ENCODE measurements at regions not wholly inside any gene's neighbourhood (a gene's known extent, or its start where the extent isn't known, plus 50 kb on each side); places are given as distances from the start of the nearest gene placed in this dataset.

DNA sequence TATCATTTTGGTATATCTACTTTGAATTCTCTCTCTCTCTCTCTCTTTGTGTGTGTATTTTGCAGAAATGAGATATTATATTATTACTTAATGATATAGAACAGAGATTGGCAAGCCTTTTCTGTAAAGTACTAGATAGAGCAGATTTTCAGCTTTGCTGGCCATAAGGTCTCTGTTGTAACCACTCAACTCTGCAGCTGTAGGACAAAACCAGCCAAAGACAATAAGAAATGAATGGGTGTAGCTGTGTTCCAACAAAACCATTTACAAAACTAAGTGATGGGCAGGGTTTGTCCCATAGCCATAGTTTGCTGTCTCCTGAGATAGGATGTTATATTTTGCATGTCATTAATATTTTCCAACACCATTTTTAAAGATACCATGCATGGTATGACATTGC lies 91.2 kb upstream of the TSHZ2 start:
- ATAC-seq (no peak), DNase-seq (no peak)
- Mint-ChIP-seq H3K27me3 (no peaks in the 10 kb centered on the region), H3K9me3 (no peaks in the 10 kb centered on the region), H3K4me1 (no peaks in the 10 kb centered on the region), H3K4me3 (no peak overlapping the region), H3K27ac (no peak overlapping the region)

DNA sequence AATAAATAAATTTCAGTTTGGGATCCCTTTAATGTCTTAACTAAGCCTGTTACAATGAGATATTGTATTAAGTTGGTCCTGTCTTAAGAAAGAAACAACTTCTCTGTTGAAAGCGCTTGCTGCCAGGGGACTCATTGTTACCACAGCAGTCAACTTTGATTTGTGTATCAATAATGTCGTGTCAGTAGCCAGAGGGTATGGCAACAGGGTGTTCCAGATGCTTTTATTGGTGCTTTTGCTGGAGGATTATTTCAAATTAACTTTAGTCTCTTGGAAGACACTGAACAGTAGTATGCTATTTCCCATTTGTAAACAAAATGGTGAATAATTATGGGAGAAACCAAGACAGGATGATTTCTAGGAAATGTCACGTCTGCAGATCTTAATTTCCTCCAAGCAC lies 91.9 kb upstream of the TSHZ2 start:
- Mint-ChIP-seq H3K27me3 (no peaks in the 10 kb centered on the region), H3K4me1 (no peaks in the 10 kb centered on the region), H3K9me3 (no peaks in the 10 kb centered on the region), H3K4me3 (no peak overlapping the region), H3K27ac (no peak overlapping the region)
- ATAC-seq (no peak), DNase-seq (no peak)

- DNase-seq (no peak), ATAC-seq (no peak)
- Mint-ChIP-seq H3K4me3 (no peak overlapping the region), H3K4me1 (no peaks in the 10 kb centered on the region), H3K27me3 (no peaks in the 10 kb centered on the region), H3K27ac (no peak overlapping the region), H3K9me3 (no peaks in the 10 kb centered on the region)
Observed at GRCh38 chr20:52874241-52874640, 97.9 kb upstream of the TSHZ2 start.

DNA sequence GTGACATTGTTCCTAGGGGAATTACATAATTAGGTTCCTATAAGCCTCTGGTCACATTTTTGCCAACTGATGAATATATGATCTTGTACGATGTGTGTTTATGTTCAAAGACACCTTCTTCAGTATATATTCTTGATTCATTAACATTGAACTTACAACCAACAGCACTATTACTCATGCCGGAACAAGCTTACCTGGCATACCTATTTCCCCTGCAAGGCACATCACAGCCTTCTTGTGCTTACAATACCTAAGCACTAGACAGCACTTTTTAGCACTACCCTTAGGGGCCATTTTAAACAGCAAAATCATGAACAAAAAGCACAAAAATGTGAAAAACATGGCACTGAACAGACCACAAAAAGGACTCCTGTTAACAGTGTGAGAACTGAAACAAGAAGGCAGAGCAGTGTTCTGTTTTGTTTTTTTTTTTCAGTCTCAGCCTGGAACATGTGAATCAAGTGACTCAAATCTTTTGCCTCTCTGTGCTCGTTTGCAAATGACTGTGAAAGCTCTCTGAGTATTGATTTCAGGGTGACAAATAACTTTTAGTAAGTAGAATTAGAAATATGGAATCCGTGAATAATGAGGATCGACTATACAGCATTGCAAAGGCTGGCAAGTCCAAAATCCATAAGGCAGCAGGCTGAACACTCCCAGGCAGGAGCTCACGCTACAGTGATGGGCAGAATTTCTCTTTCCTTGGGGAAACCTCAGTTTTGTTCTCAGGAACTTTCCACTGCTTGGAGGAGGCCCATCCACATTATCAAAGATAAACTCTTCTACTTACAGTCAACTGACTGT lies 102.3 kb upstream of the TSHZ2 start:
- DNase-seq: no peak

GRCh38 chr20:52869276-52869675 lies 102.9 kb upstream of the TSHZ2 start:
- no peak for DNase-seq
- Mint-ChIP-seq H3K27me3 (no peaks in the 10 kb centered on the region), H3K9me3 (no peaks in the 10 kb centered on the region), H3K4me1 (no peaks in the 10 kb centered on the region), H3K27ac (no peak overlapping the region), H3K4me3 (no peak overlapping the region)
- no peak for ATAC-seq

More for the DNA sequence above, 102.3 kb upstream of the TSHZ2 start:
- Mint-ChIP-seq H3K27ac (no peak overlapping the region), H3K27me3 (no peaks in the 10 kb centered on the region), H3K4me1 (no peaks in the 10 kb centered on the region), H3K9me3 (no peaks in the 10 kb centered on the region), H3K4me3 (no peak overlapping the region)
- no peak for ATAC-seq

- Mint-ChIP-seq H3K9me3 (no peaks in the 10 kb centered on the region), H3K4me3 (no peak overlapping the region), H3K27ac (no peak overlapping the region), H3K4me1 (no peaks in the 10 kb centered on the region), H3K27me3 (no peaks in the 10 kb centered on the region)
- DNase-seq (no peak), ATAC-seq (no peak)
Observed at GRCh38 chr20:52867305-52867704, 104.9 kb upstream of the TSHZ2 start.

DNA sequence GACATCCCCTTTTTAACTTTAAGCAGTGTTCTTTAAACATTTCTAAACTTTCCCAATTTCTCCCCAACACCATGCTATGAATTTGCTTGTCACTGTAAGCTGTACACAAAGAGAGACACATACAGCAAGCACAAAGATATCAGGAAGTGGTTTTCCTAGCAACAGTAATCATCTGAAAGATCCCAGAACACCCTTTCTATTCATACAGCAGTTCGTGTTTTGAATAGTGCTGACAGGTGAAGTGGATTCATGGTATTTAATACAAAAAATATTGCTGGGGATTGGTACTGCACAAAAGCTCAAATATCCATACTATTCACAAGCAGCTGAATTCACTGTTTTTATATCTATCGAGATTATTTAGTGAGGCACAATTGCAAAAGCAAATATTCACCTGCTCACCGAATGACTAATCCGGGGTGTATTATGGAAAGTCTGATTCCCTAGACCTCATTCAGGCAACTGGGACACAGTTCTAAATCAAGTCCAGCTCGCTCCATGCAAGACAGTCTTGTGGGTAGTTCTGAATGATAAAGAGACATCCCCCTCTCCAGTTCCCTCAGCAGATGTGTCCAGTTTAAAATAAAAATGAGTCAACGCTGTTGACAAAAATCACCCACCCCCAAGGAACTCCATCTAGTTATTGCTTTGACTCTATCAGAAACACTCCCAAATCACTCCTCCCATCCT lies 107.1 kb upstream of the TSHZ2 start:
- no peak for ATAC-seq
- H3K4me1 Mint-ChIP-seq: no peaks in the 10 kb centered on the region
- no peak for DNase-seq
- no peak overlapping the region for H3K4me3 Mint-ChIP-seq
- no peaks in the 10 kb centered on the region for H3K27me3 Mint-ChIP-seq
- no peaks in the 10 kb centered on the region for H3K9me3 Mint-ChIP-seq
- H3K27ac Mint-ChIP-seq: peak overlapping the region in 1 of 2 donors; percentile 28

DNA sequence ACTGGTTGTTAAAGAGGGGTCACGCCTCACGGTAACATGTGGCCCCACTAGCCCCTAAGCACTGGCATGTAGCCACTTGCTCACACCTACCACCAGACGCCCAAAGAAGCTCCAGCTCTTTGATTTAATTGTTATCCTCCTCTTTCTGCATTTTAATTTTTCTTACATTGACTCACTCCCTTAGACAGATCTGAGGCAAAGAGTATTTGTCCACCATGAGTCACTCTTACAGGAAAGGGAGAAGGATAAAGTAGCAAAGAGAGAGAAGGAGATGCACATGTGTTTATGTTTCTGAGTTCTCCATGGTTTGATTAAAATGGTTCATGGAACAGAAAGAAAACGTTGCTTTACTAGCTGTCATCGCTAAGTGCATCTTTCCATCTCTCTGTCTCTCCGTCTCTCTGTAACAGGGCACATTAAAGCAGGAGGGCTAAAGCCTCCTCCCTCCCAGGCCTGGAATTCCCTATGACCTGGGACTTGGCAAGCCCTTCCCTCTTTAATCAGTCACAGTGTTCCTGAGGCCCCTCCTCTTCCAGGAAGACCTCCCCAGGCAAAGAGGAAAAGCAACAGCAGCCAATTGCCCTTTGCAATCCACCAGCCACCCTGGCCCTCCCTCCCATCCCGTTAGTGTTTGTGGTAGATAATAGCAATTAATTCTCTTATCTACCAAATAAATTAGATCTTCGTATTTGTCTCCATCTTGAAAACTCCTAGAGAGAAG lies 112.8 kb upstream of the TSHZ2 start:
- Mint-ChIP-seq H3K4me1 (no peaks in the 10 kb centered on the region), H3K27me3 (no peaks in the 10 kb centered on the region), H3K4me3 (no peak overlapping the region), H3K27ac (peak overlapping the region in 1 of 2 donors; percentile 27), H3K9me3 (peaks cover 0 to 4% of the 10 kb centered on the region in 2 donors)
- DNase-seq (no peak), ATAC-seq (no peak)

GRCh38 chr20:52852714-52853113 lies 119.4 kb upstream of the TSHZ2 start:
- H3K27me3 Mint-ChIP-seq: no peaks in the 10 kb centered on the region
- no peak for DNase-seq
- H3K4me3 Mint-ChIP-seq: no peak overlapping the region
- H3K4me1 Mint-ChIP-seq: no peaks in the 10 kb centered on the region
- no peak for ATAC-seq
- peaks cover 0 to 4% of the 10 kb centered on the region in 2 donors for H3K9me3 Mint-ChIP-seq
- H3K27ac Mint-ChIP-seq: no peak overlapping the region

DNA sequence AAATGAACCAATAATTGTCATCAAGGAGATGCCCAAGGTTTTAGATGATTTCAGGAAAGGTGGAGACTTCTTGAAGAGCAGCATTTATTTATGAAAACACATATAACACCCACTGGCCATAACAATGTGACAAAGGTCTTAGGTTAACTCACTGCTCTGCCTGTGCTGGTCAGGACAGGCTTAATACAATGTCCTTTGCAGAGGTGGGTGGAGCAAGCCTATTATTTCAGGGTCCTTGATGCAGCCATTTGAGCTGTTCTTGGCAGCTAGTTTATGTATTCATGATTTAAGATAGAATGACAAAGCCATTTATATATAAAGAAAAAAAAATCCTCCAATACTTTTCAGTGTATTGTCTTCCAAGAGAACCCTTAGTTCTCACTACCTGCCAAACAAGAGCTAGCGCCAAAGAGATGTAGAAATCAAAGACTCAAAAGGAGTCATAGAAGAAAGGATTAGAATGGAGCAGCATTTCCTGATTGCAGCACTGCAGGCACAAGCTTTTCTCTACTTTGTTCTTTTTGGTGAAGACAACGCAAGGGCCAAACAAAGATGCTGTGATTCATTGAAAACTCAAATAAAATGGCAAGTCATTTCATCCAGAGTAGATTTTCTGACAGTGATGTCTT lies 124.3 kb upstream of the TSHZ2 start:
- DNase-seq: no peak
- H3K4me3 Mint-ChIP-seq: no peak overlapping the region
- H3K9me3 Mint-ChIP-seq: peaks cover 0 to 4% of the 10 kb centered on the region in 2 donors
- H3K4me1 Mint-ChIP-seq: no peaks in the 10 kb centered on the region
- no peaks in the 10 kb centered on the region for H3K27me3 Mint-ChIP-seq
- no peak overlapping the region for H3K27ac Mint-ChIP-seq
- ATAC-seq: no peak

- H3K27me3 Mint-ChIP-seq: no peaks in the 10 kb centered on the region
Observed at GRCh38 chr20:52847029-52847660, 125.0 kb upstream of the TSHZ2 start.

DNA sequence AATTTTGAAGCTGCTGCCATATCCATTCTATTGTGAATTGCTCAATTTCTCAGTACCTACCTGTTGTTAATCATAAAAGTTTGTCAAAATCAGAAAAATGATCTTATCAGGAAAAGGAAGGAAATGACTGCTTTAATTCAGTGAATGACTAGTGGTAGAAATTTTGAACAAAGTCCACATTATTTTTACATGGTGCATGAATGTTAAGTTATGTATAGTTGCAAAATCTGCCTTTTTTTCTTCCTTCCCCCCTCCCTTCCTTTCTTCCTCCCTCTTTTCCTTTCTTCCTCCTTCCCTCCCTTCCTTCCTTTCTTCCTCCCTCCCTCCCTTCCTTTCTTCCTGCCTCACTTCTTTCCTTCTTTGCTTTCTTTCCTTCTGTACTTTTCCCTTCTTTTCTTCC lies 127.1 kb upstream of the TSHZ2 start:
- Mint-ChIP-seq H3K27me3 (no peaks in the 10 kb centered on the region), H3K4me1 (no peaks in the 10 kb centered on the region), H3K9me3 (peaks cover 0 to 4% of the 10 kb centered on the region in 2 donors), H3K4me3 (no peak overlapping the region), H3K27ac (no peak overlapping the region)
- ATAC-seq (no peak), DNase-seq (no peak)

More at GRCh38 chr20:52847029-52847660, 125.0 kb upstream of the TSHZ2 start:
- no peaks in the 10 kb centered on the region for H3K4me1 Mint-ChIP-seq
- no peak overlapping the region for H3K4me3 Mint-ChIP-seq
- ATAC-seq: no peak
- H3K27ac Mint-ChIP-seq: no peak overlapping the region
- H3K9me3 Mint-ChIP-seq: peaks cover 0 to 4% of the 10 kb centered on the region in 2 donors
- no peak for DNase-seq

GRCh38 chr20:52843425-52843824 lies 128.7 kb upstream of the TSHZ2 start:
- Mint-ChIP-seq H3K4me1 (no peaks in the 10 kb centered on the region), H3K9me3 (peaks cover 0 to 4% of the 10 kb centered on the region in 2 donors), H3K27ac (peak overlapping the region in 1 of 2 donors; percentile 50), H3K27me3 (no peaks in the 10 kb centered on the region), H3K4me3 (no peak overlapping the region)
- DNase-seq (no peak), ATAC-seq (no peak)

- no peaks in the 10 kb centered on the region for H3K27me3 Mint-ChIP-seq
- no peak overlapping the region for H3K27ac Mint-ChIP-seq
- H3K4me3 Mint-ChIP-seq: no peak overlapping the region
- no peak for DNase-seq
- H3K9me3 Mint-ChIP-seq: no peaks in the 10 kb centered on the region
- no peaks in the 10 kb centered on the region for H3K4me1 Mint-ChIP-seq
- no peak for ATAC-seq
Observed at GRCh38 chr20:52841003-52841402, 131.2 kb upstream of the TSHZ2 start.

DNA sequence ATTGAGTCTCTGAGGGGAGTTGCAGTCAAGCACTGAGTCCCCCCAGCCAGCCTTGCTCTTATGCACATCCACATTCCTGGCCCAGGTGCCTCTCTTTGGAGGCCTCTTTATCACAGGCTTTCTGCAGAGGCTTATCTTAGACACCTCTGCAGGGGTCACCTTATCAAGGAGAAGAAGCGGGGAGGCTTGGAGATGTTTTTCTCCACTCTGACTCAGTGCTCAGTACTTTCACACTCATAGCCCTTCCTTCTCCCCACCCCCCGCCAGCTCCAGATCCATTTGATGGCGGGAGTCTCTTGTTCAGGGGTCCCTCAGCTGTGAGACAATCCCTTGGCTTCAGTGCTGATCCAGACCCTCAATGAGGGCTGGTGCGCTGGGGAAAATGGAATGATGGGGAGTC lies 132.1 kb upstream of the TSHZ2 start:
- DNase-seq (no peak), ATAC-seq (no peak)
- no peak overlapping the region for H3K4me3 Mint-ChIP-seq
- no peaks in the 10 kb centered on the region for H3K4me1 Mint-ChIP-seq
- no peaks in the 10 kb centered on the region for H3K9me3 Mint-ChIP-seq
- no peaks in the 10 kb centered on the region for H3K27me3 Mint-ChIP-seq
- H3K27ac Mint-ChIP-seq: no peak overlapping the region
